ENCODE measurements at regions not wholly inside any gene's neighbourhood (a gene's known extent, or its start where the extent isn't known, plus 50 kb on each side); places are given as distances from the start of the nearest gene placed in this dataset.

DNA sequence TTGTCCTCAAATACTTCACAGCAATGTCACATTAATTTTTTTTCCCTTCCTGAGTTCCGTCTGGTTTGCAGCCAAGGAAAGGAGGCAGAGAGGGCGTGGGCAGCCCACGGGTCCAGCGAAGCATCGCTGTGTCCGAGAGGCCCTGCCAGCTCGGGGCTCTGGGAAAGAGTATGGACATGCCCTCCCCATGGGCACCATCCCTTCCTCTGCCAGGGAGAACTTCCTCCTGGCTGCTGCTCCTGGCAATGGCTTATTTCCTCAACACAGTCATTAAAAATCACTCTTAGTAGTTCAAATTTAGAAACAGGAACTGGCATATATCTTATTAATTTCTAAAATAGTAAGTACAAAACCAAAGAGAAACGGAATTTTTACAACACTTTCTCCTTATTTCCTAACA lies 115.4 kb downstream of the RIPK4 start:
- no peak for DNase-seq

DNA sequence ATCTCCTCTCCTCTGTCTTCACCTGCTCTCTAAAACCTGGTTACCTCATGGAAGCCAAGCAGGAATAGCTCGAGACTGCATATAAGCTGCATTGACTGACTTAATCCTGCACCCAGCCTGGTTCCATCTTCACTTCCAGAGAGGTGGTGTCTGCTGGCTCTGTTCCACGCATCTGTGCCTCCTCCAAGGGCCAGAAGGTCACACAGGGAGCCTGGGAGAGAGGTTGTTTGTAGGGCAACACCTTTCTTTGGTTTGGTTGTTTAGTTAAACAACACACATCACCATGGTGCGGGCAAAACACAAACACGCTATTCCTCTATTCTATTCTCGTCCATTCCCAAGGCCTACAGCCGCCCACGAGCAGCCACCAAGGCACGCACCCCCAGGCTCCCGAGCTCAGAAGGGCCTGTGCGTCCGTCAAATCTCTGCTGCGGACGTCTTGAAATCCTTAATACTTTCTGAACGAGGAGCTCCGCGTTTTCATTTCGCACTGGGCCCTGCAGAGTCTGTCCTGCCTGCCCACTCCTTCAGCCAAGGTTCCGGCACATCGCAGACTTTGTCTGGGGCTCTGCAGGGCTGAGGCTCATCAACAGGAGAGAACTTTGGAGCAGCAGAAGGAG lies 116.2 kb downstream of the RIPK4 start:
- DNase-seq, result no peak

DNA sequence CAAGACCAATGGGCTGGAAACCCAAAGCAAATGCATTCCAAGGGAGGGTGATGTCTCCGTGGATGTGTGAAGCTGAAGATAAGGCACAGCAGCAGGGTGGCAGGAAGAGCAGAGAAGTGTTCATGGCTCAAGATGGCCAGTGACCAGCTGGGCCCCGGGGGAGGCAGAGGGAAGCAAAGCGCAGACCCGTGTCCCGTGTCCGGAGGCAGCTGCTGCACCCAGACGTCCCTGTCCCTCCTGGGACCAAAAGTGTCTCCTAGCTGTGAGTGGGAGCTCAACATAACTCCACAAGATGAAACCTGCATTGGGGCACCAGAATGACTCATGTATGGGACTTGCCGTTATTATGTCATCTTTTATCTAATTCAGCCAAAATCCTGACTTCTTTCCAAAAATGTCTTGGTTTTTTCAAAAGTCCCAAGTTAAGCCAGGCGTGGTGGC lies 118.2 kb downstream of the RIPK4 start:
- no peak for DNase-seq

DNA sequence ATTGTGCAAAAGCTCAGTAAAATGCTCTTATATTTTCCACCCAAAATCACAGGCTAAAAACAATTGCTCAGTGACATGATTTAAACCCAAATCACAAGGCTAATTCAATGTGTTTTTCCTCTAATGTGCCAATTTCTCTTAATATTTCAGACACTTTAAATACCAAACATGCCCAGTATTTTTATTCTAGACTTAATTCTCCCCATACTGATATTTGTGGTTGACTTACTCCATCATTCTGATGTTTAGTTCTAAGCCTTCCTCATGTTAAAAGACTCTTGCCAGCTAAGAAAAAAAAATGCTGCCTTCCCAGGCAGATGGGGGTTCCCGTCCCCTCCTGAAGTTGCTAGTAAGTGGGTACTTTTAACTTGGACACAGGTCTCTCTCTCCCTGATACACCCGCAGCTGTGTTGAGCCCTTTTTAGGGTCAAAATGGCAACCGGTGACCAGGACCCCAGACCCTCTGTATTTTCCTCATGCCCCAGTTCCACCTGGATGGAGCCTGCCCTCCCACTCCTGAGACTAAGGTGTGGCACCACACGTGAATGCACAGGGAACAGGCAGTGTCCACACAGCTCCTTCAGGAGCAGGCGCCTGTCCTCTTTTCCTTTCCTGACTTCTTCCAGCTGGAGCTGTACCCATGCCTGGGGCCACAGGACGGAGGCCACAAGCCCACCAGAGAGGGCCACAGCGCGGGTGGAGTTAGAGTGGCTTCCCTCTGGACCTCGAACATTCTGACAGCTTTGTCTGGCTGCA lies 118.9 kb downstream of the RIPK4 start:
- no peak for DNase-seq

DNA sequence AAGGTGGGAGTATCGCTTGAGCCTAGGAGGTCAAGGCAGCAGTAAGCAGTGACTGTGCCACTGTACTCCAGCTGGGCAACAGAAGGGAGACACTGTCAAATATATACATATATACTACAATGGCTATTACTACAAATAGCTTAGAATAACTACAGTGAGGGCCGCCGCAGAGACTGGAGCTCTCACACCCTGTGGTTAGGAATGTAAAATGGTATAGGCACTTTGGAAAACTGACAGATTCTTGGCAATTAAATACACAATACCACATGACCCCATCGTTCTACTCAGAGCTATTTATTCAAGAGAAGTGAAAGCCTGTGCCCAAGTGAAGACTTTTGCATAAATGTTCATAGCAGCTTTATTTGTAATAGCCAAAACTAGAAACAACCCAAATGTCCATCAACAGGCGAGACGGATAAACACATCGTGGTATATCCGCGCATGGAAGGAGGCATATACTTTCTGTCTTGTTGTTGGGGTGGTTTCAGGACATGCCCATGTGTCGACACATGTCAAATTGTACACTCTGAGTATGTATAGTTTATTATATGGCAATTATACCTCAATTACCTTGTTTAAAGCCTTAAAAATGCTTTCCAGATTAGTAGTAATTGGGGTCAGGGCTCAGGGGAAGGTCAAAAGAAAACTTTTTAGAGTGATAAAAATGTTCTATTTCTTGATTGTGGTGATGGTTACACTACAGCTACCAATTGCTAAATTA lies 123.4 kb downstream of the RIPK4 start:
- no peak for DNase-seq

DNA sequence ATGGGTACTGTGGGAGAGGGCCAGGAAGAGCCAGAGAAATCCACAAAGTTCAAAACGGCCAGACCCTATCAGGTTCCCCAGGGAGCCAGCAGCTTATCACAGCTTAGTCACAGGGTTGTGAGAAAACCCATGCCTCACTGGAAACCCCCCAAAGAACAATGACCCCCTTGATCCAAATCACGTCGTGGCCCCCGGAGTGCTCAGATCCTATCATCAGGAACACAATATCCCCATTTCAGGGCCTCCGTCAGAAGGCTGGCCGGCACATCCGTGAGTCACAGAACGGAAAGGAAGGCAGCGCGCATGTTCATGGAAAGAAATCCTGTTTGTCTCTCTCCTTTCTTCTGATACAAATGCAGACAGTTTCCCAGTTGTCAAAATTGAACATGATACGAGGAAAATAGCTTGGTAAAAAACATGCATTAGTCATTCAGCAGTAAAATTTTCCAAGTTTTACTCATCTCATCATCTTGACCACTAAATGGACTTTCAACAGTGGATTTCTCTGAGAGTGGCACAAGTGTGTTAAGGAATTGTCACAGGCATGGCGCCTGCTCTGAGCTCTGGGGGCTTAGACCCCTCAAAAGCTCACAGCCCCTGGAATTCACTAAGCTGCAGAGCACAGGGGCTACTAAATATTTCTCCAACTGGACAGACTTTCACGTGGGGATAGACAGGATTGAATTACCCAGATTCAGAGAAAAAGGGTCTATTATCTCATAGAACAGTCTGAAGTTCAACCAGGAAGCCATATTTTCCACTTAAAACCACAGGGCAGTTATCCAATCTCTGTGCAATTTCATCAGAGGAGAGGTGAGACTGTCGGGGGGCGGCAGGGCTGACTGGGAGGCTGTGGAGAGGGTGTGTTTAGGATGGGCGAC lies 124.8 kb downstream of the RIPK4 start:
- no peak for DNase-seq

DNA sequence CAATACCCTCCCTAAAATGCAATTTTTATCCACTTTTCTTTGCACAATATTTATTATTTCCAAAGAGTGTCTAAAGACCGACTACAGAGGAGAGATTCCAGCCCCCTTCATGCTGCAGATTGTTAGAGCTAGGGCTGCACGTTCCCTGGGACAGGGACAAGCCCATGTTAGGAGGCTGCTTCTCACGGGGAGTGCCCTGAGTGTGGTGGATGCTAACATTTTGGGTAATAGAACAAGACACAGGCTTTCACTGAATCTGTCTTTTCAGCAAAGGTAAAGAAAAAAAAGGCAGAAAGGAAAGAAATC lies 125.4 kb downstream of the RIPK4 start:
- DNase-seq, result no peak

DNA sequence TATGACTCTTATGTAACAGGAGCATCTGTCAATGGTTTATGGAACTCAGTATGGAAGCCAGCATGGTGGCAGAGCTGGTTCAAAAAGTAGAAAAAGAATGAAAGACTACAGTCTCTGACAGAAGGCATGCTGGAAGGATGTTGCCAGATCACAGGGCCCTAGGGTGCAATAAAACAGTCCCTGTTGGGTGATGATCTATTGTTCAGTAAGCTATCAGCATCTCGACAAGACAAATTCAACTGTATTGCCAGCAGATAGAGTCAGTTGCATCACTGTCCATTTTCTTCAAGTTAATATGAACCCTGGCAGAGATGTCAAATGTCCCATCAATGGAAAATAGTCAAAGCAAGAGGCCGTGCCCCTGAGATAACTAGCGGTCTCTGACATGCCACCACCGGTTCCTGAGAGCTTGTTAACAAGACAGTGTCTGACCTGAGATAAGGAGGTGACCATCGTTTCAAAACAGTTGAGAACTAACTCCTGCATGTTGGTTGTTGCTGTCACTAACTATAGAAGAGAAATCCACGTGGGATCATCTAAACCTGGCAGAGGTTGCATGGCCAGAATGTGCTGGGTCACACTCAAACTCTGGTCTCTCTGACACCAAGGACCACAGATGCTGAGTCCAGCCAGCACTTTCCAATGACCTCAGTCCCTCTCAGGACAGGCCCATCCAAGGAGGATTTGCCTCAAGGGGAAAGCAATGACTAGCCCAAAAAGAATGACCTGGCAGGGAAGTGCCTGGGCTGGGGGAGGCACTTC lies 125.9 kb downstream of the RIPK4 start:
- DNase-seq, result no peak

DNA sequence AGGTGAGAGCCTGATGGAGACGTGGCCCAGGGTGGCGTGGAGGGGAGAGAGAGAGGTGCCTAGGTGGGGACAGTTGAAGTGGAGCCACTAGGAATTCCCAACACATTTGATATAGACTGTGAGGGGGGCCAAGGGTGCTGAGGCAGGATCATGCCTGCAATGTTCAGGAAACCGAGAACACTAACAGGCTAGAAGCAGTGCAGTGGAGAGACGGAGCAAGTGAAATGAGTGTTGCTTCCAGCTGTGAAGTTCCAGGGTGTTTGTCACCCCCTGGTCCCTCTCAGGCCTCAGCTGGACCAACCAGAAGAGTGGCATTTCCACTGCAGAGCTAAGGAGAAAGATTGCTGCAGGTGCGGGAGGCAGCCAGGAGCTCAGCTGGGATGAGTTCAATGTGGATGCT lies 127.1 kb downstream of the RIPK4 start:
- no peak for DNase-seq

DNA sequence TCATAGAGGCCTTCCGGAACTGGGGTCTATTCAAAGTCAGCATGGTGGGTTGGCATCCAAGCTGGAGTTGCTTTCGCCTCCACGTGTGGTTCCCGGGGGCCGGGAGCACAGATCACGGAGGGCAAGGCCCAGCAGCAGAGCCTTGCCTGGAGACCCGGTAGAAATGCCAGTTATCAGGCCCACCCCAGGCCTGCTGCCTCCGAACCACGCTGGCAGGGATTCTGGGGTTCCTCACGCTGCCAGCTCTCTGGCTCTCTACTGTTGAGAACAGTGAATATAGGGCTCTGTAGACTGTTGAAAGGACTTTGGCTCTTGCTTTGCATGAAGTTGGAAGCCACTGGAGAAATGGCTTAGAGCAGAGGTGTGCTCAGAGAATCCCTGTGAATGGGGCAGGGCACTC lies 127.5 kb downstream of the RIPK4 start:
- no peak for DNase-seq

DNA sequence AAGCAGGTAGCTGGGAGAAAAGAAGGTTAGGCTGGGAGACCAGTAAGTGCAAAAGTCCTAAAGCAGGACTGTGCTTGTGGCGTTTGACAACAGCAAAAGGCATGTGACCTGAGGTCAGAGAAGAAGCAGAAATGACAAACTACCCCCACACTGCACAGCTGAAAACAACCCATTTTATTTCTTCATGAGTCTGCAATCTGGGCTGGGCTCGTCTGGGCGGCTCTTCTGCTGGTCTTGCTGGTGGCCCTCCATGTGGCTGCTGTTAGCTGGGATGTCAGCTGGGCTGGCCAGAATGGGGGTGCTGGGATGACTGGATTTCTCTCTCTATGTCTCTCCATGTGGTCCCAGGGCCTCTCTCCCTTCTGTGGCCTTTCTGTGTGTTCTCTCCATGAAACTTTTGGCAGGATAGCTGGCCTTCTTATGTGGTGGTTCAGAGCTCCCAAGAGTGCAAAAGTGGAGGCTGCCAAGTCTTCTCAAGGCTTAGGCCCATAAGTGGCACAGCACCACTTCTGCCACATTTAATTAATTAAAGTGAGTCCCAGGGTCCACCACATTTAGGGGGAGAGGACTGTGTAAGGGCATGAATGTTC lies 128.6 kb downstream of the RIPK4 start:
- DNase-seq, result no peak

DNA sequence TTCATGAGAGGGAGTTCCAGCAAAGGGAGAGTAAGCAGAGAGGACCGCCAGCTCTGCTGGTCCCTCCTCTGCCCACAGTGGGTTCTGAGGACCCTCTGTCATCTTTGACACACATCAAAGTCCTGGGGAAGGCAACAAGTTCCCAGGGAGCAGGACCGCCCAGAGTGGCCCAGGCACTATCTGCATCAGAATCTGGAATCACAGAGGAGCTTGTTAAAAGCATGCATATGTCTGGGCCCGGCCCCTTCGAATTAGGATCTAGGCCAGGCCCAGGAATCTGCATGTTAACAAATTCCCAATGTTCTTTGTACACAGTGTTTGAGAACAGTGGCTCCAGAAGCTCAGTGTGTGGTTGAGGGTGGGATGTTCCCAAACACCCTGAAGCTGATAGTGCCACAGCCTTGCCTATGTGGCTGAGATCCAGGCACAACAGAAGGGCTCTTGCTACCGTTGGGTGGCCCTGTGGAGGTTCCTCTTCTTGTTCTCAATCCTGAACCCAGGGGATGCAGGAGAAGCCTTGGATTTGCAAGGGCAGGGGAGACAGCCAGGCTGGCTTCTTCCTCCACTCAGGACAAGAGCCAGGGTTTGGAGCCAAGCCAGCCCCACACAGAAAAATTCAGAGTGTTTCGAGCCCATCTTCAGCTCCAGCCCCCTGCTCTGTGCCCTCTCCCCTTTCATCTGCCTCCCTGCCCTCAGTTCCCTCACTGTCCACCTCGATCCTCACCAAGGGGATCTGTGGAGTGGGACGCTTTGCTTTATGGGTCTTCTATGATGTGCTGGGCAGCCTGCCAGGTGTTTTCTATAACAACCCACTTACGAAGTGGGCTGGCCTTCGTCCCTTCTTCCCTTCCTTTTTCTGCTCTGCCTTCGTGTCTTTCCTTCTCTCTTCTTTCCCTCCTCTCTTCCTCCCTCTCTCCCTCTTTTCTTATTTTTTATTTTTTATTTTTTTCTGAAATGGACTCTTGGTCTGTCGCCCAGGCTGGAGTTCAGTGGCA lies 129.0 kb upstream of the TMPRSS2 start:
- DNase-seq, result no peak

DNA sequence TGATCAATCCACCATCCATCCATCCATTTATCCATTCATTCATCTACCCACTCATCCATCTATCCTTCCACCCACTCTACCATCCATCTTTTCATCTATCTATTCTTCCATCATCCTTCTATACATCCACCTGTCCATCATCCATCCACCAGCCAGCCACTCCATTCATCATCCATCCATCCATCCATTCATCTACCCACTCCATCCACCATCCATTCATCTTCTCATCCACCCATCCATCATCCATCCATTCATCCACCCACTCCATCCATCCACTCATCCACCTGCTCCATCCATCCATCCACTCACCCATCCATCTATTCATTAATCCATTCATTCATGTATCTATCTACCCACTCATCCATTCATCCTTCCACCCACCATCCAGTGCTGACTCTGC lies 127.9 kb upstream of the TMPRSS2 start:
- DNase-seq, result no peak

DNA sequence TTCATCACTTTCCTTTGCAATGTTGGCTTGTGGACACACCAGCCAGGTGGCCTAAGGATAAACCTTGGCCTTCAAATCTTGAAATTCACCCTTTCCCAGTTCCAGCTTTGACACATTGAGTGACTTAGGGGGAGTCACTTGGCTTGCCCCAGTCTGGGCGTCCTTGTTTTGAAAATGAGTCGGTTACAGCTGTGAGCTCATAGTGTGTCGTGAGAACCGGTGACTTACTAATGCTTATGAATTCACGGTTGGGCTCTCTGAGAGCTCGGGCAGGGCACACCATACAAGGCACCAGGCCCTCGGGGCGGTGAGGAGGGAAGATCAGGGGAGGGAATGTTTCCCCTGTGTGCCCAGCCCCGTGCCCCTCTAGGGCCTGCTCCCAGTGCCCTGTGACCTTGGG lies 126.9 kb upstream of the TMPRSS2 start:
- DNase-seq, result no peak

DNA sequence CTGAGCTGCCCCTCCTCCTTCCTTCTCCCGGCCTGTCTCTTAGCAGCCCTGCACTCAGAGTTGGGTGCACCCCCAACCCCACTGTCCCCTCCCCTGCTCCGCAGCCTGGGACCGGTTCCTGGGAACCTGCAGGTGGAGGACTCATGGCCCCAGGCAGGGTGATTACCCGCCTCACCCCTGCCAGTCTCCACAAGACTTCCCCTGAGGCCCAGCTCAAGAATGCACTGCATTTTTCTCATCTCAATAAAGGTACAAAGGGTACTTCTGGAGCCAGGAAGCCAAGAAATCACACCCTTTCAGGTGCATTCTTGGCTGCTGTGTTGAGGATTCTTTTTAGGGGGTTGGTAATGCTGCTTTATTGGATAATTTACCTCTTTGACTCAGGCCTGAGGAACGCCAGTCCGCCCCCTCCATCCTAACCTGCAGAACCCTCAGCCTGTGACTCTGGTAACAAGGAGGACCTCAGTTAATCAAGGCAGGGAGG lies 126.3 kb upstream of the TMPRSS2 start:
- no peak for DNase-seq

DNA sequence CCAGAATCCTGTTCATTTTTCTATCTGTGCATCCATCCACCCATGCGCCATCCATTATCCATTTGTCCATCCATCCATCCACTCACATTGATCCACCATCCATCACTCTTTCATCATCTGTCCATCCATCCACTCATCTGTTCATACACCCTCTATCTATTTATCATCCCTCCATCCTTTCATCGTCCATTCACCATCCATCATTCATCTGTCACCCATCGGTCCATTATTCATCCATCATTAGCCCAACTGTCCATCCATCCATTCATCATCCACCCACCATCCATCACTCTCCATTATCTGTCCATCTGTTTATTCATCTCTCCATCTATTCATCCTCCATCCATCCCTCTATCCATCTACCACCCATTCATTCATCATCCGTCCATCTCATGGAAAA lies 125.7 kb upstream of the TMPRSS2 start:
- DNase-seq, result no peak

DNA sequence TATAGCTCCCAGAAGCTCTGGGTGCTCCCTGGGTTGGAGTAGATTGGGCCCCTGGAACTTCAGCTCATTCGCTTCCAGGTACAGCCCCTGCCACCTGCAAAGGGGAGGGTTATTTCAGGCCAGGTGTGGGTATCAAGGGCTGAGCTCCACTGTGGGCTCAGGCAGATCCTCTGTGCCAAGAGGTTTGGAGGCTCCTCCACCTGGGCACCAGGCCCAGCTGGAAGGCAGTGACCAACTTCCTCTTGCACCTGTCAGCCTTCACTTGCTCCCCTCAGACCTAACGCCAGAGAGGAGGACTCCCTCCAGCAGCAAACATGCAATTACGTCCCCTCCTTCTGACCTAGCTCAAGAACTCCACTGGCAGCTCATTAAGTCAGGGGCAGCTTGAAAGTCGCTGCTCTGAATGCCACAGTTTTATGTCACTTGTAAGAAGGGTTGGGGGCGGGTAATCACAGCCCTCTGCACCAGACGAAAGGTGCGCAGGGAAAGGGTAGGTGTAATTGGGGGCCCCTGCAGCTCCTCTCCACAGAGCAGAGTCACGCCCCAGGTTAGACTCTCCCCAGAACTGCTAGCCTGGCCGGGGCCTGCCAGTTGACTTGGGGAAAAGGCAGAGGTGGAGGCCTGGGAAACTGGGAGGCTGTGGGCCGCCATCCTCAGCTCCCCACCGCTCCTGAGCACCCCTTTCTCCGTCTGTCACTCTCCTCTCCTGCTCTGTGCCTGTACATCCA lies 125.0 kb upstream of the TMPRSS2 start:
- DNase-seq, result no peak

DNA sequence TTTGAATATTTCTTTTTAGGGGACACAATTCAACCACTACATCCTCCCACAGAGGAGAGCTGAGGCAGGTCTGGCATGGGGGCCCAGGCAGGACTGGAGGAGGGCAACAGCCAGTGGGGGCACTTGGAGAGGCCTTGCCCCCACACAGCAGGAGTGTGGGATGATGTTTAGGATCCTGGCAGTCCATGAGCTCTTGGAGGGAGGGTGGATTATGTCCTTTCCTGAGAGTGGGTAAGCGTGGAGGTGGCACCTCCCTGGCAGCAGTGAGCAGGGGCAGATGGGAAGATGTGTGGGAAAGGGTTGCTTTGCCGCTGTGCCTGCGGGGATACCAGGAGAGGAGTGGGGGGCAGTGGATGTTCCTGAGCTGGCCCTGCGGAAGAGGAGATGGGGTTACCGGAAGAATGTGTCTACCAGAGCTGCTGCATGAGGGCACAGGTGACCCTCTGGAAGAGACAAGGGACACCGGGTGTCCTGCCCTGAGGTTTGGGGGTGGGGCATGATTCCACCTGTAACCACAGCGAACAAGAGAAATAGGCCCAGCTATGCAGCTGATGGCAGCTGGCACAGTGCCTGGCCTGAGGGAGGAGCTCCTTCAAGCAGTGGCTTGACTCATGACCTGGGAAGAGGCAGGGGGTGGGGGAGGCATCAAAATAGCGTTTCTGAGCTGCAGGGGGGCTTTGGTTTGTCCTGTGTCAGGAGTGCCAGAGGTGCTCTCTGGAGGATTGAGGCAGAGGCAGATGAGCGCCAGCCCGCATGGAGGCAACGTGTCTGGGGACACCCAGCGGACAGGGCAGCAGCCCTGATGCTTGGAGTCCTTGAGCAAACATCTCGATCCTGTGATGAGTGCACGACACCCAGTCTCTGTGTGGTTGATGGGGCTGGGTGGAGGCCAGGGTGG lies 123.9 kb upstream of the TMPRSS2 start:
- no peak for DNase-seq

DNA sequence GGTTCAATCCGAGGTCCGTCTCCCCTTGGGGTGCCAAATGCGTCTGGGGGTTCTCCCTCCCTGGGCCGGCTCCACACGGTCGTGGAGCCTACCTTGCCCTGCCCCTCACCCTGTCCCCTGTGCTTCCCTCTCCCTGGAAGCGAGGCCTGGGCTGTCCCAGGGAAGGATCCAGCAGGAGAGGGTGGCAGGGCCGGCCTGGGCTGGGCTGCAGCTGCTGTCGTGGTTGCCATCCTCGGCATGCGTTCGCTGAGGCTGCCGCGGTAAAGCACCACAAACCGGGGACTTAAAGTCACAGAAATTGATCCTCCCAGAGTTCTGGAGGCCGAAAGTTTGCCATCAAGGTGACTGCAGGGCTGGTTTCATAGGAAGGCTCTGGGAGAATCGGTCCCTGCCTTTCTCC lies 123.0 kb upstream of the TMPRSS2 start:
- DNase-seq, result no peak
